SIG-M5 treated with dmso at 0.1 percent for 504 hours (cell line): ENCODE measurements at regions not wholly inside any gene's neighbourhood (a gene's known extent, or its start where the extent isn't known, plus 50 kb on each side); places are given as distances from the start of the nearest gene placed in this dataset.

ENCODE experiments used
- DNase-seq: peaks from one replicate; lab custom pipeline; 2025; ENCODE audit not compliant: unreplicated experiment; lab: John Stamatoyannopoulos, UW

DNA sequence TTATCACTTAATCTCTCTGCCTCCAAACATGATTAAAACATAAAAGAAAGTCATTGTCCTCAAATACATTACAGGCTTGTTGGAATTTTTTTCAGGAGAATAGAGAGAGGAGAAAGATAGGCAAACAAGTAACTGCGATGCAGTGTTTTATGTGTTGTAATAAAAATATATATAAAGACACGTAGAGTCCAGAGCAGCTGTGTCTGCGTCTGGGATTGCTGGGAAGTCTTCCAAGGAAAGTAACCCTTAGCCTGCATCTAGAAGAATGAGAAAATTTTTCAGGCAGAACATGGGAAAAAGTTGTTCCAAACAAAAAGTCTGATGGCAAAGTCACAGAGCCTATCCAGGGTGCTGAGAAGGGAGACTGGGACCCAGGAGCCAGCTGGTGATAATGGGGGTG is 91.8 kb upstream of the ST6GAL2 start:
- DNase-seq: no peak

DNA sequence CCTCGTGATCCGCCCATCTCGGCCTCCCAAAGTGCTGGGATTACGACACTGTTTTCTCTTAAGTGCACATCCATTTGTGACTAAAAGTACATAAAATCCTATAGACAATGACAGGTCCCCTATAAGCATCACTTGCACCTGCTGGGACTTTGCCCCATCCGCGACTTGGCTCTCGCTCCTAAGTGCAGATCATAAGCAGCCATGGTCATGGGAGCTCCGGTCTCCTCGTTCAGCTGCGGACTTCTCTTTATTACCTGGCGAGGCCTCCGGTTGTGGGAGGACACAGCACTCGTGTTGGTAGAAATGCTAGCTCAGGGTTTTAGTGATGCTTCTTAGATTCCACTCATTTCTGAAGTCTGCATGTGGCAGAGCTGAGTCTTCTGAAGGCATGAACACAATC is 92.7 kb upstream of the ST6GAL2 start:
- DNase-seq: no peak

DNA sequence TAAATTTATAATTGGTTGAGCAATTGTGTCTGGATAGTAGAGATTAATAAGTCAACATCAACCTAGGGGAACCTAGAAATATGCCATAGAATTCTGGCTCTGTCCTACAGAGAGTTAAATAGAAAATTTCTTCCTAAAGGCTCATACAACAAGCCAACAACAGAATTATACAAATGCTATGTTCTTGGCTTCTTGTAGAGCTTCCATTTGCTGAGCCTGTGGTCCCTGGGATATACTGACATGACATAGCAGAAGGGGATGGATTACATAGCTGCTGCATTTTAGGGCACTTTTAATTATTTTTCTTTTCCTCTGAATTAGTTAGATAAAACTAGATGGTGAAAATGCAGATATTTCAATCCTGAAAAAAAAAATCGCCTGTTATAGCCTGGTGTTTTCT is 95.5 kb upstream of the ST6GAL2 start:
- no peak for DNase-seq

DNA sequence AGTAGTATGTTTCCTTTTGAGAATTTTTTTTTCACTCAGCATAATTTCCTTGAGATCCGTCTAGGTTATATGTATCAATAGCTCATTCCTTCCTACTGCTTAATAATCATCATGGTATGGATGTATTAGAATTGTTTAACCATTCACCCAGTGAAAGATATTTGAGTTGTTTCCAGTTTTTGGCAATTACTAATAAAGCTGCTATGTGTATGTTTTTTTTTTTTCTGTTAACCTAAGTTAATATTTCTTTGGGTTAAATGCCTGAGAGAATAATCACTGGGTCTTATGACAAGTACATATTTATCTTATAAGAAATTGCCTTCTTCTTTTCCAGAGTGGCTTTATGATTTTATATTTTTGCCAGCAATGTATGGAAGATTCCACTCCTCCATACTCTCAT is 96.4 kb upstream of the ST6GAL2 start:
- no peak for DNase-seq

DNA sequence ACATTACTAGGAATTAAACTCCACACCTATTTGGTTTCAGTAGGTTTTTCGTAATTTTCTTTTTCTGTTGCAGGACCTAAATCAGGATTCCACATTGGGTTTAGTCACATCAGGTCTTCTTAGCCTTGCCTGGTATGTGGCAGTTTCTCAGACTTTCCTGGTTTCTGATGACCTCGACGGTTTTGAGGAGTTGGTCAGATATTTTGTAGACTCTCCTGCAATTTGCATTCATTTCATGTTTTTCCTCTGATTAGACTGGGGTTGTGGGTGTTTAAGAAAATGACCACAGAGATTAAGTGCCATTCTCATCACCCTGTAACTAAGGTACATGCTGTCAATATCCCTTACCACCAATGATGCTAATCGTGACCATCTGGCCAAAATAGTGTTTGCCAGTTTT is 97.3 kb upstream of the ST6GAL2 start:
- no peak for DNase-seq

DNA sequence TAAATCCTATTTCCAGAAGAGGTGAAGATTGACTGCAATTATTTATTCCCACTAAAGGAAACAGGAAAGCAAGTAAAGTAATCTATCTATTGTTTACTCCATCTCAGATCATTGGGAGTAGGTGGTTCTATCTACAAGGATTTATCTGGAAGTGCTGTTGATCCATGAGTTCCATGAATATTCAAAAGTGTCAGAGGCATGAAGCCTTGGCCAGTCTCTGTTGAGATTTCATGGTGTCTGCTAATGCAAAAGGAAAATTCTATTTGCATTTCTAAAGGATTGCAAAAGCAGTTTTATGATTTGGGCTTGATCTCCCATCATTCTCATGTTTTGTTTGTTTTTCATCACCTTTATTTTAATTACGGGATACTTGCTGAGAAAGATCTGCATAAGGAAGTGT is 102.4 kb upstream of the ST6GAL2 start:
- DNase-seq: no peak

DNA sequence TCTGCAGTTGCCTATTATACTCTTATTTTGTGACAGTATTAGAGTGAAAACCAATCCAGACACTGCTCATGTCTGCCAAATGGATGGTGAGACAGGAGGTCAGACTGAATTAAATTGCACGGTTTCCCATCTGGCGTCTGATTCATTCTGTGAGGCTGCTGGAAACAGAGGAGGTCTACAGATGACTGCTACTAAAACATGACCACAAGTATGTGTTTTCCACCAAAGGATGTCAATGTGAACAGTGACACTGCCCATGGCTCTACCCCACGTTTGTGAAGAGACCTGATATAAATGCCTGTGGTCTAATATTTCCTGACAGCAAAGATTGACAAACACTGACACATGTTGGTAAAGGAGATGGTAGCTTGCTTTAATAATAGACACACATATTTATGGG is 104.3 kb upstream of the ST6GAL2 start:
- no peak for DNase-seq

DNA sequence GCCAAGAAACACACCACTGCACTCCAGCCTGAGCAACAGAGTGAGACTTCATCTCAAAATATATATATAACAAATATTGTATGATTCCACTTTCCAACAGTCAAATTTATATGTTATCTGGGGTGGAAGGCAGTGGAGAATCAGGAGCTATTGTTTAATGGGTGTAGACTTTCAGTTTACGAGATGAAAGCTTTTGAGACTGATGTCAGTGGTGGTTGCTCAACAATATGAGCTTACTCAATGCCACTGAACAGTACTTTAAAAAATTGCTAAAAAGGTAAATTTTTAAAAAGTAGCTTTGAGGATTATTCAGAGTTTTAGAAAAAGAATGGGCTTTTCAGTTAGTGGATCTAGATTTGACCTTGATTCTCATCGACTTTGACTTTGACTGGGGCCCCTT is 105.9 kb upstream of the ST6GAL2 start:
- no peak for DNase-seq

DNA sequence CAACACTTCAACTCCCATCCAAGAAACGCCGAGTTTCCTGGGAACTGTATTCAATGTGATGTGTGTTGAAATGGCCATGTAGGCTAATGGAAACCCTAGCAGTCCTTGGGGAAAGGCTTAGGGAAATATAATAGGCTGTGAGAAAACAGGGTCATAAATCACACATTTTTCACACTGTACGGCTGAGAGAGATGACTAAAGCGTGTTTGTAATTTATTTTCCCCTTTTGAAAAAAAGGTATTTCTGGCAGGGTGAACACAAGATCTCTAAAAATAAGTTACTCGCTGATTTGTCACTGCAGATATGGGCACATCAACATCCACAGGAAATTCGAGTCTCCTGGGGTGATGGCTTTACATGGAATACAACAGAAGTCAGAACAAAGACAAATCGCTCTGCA is 109.6 kb upstream of the ST6GAL2 start:
- no peak for DNase-seq

DNA sequence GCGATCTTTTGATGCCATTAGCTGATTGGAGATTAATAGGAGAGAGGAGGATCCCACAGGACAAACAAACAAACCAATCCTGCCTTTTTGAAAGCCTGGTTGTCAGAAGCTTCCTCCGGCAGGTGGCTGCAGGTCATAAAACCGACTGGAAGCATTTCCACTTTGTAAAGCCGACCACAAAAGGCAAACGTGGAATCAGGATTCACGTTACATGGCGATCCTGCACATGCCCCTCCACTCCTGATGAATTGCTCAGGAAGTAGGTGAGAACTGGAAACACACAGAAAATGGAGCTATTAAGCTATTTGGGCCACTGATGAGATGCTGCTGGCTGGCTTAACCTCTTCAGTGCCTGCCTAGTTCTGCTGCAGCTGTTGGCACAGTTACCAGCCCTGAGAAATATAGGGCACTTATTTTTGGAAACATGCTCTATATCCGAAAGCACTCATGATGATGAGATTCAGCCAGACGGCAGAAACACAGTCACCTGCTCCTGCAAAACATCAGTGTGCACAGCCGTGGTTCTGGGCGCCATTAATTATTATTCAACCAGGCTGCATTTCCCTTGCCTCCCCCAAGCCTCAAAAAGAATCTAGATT is 110.3 kb upstream of the ST6GAL2 start:
- DNase-seq: no peak

DNA sequence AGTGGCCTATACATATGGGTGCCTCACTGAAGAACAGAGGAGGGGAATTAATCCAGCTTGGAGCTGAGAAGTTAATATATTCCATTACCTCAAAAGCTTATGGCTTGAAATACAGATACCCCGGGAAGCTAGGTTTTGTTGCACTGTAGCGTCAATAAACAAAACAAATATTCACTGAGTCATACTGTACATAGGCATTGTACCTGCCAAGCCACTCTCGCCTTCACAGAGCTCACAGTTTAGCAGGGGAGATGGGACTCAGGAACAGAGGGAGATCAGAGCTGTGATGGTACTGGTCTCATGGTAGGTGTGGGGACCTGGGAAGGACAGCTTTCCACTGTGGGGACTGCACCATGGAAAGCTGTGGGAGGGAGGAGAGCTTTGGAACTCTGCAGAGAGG is 111.2 kb upstream of the ST6GAL2 start:
- no peak for DNase-seq

DNA sequence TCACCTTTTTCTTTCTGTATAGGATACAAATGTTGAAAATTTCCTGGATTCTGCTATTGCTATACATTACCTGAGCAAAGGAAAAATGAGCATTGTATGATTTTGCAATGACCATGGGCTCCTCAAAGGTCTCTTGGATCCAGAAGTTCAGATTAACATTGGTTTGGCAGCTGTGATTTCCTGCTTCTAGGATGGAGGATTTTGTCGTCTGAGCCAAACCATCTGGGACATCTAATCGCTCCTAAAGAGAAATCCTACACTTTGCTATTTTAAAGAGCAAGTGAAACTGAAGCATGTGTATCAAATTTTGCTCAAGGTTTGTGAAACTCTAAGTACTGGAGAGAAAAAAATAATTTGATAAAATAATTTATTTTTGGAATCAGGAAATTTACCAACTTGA is 115.1 kb upstream of the ST6GAL2 start:
- DNase-seq: no peak

DNA sequence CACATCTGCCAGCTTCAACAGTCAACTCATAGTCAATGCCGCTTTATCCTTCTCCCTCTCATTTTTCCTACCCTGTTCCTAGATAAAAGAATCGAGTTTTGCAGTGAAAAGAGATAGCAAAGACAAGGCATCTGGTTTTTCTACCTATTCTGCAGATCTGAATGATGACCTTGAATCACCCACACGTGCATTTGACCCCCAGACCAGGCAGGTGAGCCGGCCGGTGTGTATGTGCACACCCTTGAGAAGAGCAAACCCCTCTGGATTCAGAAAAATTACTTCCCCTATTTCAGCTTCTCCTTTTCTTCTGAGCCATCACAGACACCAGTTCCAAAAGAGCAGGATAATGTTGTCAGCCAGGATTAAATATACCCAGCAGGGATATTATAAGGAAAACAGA is 115.6 kb upstream of the ST6GAL2 start:
- no peak for DNase-seq

DNA sequence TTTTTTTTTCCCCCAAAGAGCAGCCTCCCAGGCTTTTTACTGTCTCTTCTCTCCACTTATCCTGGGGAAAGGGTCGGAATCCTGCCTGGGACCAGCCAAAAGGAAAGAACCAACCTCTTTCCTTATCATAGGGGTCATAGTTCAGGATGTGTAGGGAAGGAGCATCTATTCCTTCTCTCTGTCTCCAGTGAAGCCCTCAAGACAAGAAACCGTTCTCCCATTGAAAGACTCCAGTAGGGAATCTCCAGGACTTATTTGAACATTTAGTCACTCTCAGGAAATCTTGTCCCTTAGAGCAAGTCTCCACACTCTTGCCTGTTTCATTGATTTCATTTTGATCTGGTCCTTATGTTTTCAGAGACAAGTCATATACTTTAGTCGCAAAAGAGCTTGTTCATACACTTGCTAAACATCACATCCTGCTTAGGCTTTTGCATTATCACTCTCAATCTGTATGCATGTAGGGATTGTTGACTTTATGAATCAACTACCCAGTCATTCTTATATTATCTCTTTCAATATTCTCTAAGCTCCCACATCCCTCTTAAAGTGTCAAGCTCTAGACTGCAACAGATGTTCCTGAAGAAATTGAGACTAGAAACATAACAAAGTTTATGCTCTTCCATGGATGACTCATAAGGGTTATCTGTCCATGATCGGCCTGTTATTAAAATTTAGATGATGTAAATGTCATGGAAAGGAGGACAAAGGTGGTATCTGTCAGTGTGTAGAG is 116.2 kb upstream of the ST6GAL2 start:
- DNase-seq: no peak

DNA sequence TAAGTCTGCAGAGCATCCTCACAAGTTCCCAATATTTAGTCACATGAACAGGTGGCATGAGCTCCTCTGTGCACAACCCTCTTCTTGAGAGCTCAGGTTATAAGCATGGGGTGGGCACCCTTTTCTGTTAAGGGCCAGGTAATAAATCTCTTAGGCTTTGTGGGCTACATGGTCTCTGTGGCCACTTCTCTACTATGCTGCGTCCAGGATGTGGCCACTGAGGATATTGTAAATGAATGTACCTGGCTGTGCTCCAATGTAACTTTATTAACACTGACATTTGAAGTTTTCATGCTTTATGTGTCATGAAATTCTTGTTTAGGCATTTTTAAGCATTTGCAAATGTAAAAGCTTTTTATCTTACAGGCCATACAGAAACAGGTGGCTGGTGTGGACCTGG is 116.8 kb upstream of the ST6GAL2 start:
- DNase-seq: no peak

DNA sequence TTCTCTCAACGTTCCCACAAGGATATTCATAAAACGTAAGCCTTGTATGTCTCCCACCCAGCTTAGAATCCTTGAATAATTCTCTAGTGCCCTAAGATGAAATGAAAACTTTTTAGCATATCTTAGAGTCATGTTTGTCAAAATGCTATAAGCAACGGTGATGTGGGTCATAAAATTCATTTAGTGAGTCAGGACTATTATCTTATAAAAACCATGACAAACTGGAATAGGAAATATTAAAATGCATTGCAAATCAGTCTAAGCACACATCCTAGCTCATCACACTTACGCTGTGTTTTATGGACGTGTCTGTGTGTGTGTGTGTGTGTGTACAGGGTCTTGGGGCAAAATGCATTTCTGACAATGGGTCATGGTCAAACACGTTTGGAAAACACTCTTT is 119.9 kb upstream of the ST6GAL2 start:
- DNase-seq: no peak

DNA sequence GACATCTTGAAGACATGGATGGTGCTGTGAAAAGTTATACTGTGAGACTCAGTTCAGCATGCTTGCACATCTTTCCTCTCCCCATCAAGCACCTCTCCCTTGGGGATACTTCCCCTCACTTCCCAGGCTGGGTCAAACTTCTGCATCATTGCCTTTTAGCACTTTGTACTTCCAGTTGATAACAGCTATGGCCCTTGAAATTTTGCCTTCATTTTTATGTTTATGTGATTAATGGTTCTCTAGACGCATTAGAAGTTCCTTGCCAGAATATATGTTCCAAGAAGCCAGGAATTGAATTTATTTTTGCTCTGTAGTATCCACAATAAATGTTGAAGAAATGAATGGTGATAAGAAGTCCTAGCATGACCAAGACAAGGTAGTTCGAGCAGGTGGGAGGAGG is 120.9 kb upstream of the ST6GAL2 start:
- DNase-seq: no peak

DNA sequence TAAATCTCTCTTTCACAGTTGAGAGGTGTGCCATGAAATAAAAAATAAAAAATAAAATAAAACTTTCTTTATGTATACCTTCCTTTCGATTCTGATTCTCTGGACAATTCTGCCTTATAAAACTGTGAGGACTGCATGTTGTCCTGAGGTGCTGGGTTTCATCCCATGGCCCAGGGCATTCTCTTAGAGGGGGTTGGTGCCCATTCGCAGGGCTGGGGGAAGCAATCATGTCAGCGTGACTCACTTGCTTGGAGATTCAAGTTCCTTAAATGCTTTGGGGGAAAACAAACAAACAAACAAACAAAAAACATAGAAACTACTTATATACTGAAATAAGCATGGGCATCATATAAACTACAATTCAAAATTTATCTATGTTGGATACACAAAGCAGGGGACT is 122.0 kb upstream of the ST6GAL2 start:
- DNase-seq: no peak

DNA sequence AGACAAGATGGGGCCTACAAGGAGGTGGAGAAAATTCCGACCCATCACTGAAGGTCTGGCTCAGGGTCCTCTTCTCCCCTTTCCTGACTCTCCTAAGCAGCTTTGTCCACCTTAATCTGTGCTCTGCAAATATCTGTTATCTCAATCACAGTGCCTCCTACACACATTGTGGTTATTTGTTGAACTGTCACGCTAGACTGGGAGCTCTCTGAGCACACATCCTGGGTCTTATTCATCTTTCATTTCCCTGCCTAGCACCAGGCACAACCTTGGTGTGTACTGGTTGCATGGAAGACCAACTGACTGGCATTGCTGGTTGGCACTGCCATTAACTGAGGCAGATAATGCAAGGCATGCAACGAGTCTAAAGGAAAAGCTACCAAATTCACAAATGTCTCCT is 122.9 kb upstream of the ST6GAL2 start:
- no peak for DNase-seq

DNA sequence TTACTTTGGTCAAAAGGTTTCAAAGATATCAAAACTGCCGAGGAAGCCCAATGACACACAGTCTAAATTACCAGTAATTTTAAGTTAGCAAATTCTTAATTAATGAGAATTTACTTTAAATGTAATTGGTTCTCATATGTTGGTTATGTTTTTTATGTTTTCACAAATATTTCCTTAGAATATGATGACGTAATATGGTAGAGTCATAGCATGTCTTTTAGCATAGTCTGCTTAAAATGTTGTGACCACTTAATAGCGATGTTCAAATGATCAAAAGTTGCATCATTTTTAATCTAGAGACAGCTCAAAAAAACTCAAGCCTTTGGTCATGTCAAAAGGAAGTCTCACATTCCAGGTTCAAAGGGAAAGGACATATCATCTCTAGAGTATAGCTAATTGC is 123.3 kb upstream of the ST6GAL2 start:
- no peak for DNase-seq

DNA sequence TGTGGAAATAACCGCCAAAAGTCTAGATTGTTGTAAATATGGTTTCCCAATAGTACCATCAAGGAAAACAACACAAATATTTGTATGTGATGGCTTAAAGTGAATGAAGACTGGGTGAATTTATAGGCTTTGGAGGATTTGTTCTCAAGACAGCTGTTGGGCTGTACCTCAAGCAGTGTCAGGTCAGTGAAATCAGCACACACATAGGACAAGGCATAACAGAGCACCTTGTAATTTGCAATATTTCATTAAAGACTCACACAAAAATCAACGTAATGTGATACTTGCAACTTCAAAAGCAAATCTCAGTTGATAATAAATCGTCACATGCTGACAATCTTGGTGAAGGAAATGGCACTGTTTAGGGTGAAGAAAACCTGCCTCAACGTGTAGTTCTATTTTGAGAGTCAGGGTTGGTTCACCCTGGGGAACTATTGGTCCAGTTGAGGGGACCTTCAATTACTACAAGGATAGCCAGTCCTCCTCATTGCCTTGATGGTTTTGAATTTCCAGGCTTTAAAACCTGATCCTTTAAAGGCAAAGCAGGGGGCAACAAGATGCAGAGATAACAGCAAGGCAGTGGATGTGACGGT is 126.8 kb upstream of the ST6GAL2 start:
- no peak for DNase-seq

DNA sequence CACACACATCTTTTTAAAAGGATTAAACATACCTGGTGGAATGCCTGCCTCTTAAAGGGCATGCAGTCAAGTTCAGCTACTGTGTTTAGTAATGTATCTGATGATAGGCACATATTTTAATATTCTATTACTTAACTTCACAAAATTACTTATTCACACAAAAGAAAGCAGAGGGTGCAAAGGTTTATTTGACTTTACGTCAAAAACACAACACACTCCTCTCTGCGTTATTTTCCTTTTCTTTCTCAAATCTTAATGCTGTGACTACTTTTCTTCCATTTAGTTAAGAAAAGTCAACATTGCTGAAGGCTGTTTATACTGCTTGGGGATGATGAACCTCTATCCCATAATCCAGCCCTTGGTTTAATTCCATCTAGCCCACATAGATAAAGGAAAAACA is 127.9 kb upstream of the ST6GAL2 start:
- no peak for DNase-seq

DNA sequence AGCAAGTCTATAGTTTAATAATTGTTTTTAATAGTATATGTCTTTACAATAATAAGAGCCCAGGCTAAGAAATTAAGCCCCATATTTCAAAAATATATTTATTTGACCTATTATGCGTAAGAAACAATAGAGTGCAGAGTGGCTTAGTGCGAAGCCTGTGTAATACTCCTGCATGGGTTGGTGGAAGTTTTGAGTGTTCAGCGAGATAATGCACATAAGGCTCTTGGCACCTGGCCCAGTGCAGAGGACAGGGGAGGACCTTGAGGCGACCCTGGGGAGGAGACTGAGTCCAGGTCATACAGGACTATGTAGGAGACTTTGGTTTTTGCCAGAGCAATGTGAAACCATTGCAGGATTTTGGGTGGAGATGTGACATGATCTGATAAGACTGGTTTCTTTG is 132.4 kb upstream of the ST6GAL2 start:
- no peak for DNase-seq
